ENCODE measurements at regions not wholly inside any gene's neighbourhood (a gene's known extent, or its start where the extent isn't known, plus 50 kb on each side); places are given as distances from the start of the nearest gene placed in this dataset.
"Not testable (repeated sequence)": the region's sequence is repeated elsewhere in the genome, so short reads cannot be mapped to it uniquely, and the experiment has no call there.

GRCh38 chrY:3108674-3109073 lies 173.5 kb downstream of the ZFY start:
- TF ChIP-seq CTCF, POLR2A, POLR2AphosphoS5 (IDR thresholded peaks at IDR 0.05): not testable (repeated sequence)

Measured in prostate gland (tissue), 2 donors.